Mesenchymal stem cell (in vitro differentiated cells and primary cell): ENCODE measurements at regions not wholly inside any gene's neighbourhood (a gene's known extent, or its start where the extent isn't known, plus 50 kb on each side); places are given as distances from the start of the nearest gene placed in this dataset.
"Not testable (repeated sequence)": the region's sequence is repeated elsewhere in the genome, so short reads cannot be mapped to it uniquely, and the experiment has no call there.

ENCODE experiments used
- DNase-seq: peaks from one replicate; pipeline ENCODE4 v3.0.0-alpha.2; 2013
- H2AFZ ChIP-seq: one replicate; pipeline ENCODE4 v1.6.1; 2013; ENCODE audit warnings: low read depth, mild to moderate bottlenecking, control low read depth, inconsistent platforms, low read length, moderate library complexity
- H2AK5ac ChIP-seq: 2 replicates; pipeline ENCODE4 v1.6.1; 2013; ENCODE audit warnings: low read length, moderate library complexity, mild to moderate bottlenecking, inconsistent platforms; ENCODE audit not compliant: severe bottlenecking
- H2BK120ac ChIP-seq: one replicate; pipeline ENCODE4 v1.6.1; 2013; ENCODE audit warnings: low read depth, mild to moderate bottlenecking, inconsistent platforms, low read length, moderate library complexity
- H2BK12ac ChIP-seq, 2 experiments: one replicate each; pipeline ENCODE4 v1.6.1; 2013; ENCODE audit warnings: inconsistent platforms in 2 of 2, low read length in 2 of 2, mild to moderate bottlenecking in 2 of 2, moderate library complexity in 2 of 2, control low read depth in 1 of 2
- H2BK15ac ChIP-seq: one replicate; pipeline ENCODE4 v1.6.1; 2013; ENCODE audit warnings: mild to moderate bottlenecking, low read depth, inconsistent platforms; ENCODE audit not compliant: poor library complexity, severe bottlenecking
- H2BK5ac ChIP-seq: 2 replicates; pipeline ENCODE4 v1.6.1; 2013; ENCODE audit warnings: low read depth, mild to moderate bottlenecking, low read length, control low read depth, inconsistent platforms; ENCODE audit not compliant: poor library complexity, severe bottlenecking
- H3K14ac ChIP-seq, 2 experiments: one replicate each; pipeline ENCODE4 v1.6.1; 2013; ENCODE audit warnings: inconsistent platforms in 2 of 2, low read length in 2 of 2, control low read depth in 1 of 2, mild to moderate bottlenecking in 1 of 2, moderate library complexity in 1 of 2
- H3K18ac ChIP-seq, 2 experiments: one replicate each; pipeline ENCODE4 v1.6.1; 2013; ENCODE audit warnings: inconsistent platforms in 2 of 2, low read length in 2 of 2, control low read depth in 1 of 2, low read depth in 1 of 2, mild to moderate bottlenecking in 1 of 2
- H3K23ac ChIP-seq, 2 experiments: one replicate each; pipeline ENCODE4 v1.6.1; 2013; ENCODE audit warnings: inconsistent platforms in 2 of 2, low read length in 2 of 2, mild to moderate bottlenecking in 2 of 2, moderate library complexity in 2 of 2, control low read depth in 1 of 2
- H3K27ac ChIP-seq: 2 replicates; pipeline ENCODE4 v1.5.1; 2013; ENCODE audit warnings: mild to moderate bottlenecking, moderate library complexity, low read length, control low read depth, inconsistent platforms; ENCODE audit not compliant: poor library complexity, severe bottlenecking
- H3K27me3 ChIP-seq, 2 experiments: 2 replicates each; pipeline versions ENCODE4 v1.6.1 to v1.7.0; 2013; ENCODE audit warnings: low read length in 2 of 2, mild to moderate bottlenecking in 2 of 2, moderate library complexity in 2 of 2, control low read depth in 1 of 2, inconsistent platforms in 1 of 2; ENCODE audit not compliant: control insufficient read depth in 1 of 2, insufficient read depth in 1 of 2
- H3K36me3 ChIP-seq, 2 experiments: 2 replicates each; pipeline versions ENCODE4 v1.6.1 to v1.7.0; 2013; ENCODE audit warnings: low read length in 2 of 2, control low read depth in 1 of 2, inconsistent platforms in 1 of 2, low read depth in 1 of 2, mild to moderate bottlenecking in 1 of 2; ENCODE audit not compliant: insufficient read depth in 2 of 2, control insufficient read depth in 1 of 2
- H3K4ac ChIP-seq, 2 experiments: one replicate each; pipeline ENCODE4 v1.6.1; 2013; ENCODE audit warnings: inconsistent platforms in 2 of 2, low read length in 2 of 2, mild to moderate bottlenecking in 2 of 2, moderate library complexity in 2 of 2, control low read depth in 1 of 2, low read depth in 1 of 2
- H3K4me1 ChIP-seq: 2 replicates; pipeline ENCODE4 v1.6.1; 2013; ENCODE audit warnings: low read depth, low read length, control low read depth; ENCODE audit not compliant: control insufficient read depth, insufficient read depth
- H3K4me2 ChIP-seq: 2 replicates; pipeline ENCODE4 v1.6.1; 2013; ENCODE audit warnings: low read length, mild to moderate bottlenecking, inconsistent platforms; ENCODE audit not compliant: poor library complexity, severe bottlenecking
- H3K4me3 ChIP-seq, 2 experiments: 2 replicates each; pipeline versions ENCODE4 v1.5.1 to v1.7.0; 2013; ENCODE audit warnings: low read length in 2 of 2, mild to moderate bottlenecking in 2 of 2, control low read depth in 1 of 2, low read depth in 1 of 2; ENCODE audit not compliant: insufficient read depth in 1 of 2
- H3K79me1 ChIP-seq: replicated peaks from 2 replicates; pipeline ENCODE4 v1.6.1; 2013; ENCODE audit warnings: mild to moderate bottlenecking, control low read depth, low read length, inconsistent platforms; ENCODE audit not compliant: poor library complexity, severe bottlenecking
- H3K9ac ChIP-seq: 2 replicates; pipeline ENCODE4 v1.7.0; 2013; ENCODE audit warnings: mild to moderate bottlenecking, low read length, moderate library complexity
- H3K9me3 ChIP-seq: 2 replicates; pipeline ENCODE4 v1.7.0; 2013; ENCODE audit warnings: mild to moderate bottlenecking, low read length; ENCODE audit not compliant: control insufficient read depth
- H4K8ac ChIP-seq: one replicate; pipeline ENCODE4 v1.6.1; 2013; ENCODE audit warnings: inconsistent platforms, mild to moderate bottlenecking, low read length, moderate library complexity
- H4K91ac ChIP-seq: one replicate; pipeline ENCODE4 v1.6.1; 2013; ENCODE audit warnings: mild to moderate bottlenecking, low read length, inconsistent platforms
- WGBS: methylation state at CpG from one replicate; pipeline ENCODE4 v1.1.7; 2013; ENCODE audit warnings: mixed read lengths; 5-methylcytosine and 5-hydroxymethylcytosine counted together

DNA sequence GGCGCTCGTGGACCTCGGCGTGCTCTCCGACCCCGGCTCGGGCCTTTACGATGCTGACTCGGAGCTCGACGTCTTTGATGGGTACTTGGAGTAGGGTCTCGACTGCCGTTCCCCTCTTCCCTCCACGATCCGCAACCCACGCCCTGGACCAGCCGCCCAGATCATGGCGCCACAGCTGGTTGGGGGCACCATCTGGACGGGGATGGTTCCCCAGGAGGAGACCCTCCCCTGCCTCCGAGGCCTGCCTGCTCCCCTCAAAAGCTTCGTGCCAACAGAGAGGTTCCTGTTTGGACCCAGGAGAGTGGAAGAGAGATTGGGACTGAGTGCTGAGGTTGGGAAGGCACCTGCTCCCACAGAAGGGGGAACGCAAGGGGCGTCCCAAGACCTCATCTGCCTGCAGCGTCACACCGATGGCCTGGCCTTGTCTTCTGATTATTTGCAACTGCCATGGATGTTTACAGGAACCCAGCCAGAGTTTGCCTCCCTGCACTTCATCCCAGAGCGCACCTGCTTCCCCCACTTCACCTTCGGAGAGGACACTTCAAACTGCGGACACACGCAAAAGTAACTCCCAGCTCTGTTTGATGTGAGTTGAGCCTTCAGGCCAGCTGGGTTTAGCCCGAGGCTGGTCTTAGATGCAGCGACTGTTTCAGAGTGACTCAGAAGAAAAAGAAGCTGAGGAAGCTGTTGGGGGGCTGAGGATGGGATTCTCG is 71.2 kb upstream of the NIPA1 start:
- not testable (repeated sequence) for H3K4me1 ChIP-seq, DNase-seq, H3K4me3 ChIP-seq, H3K79me1 ChIP-seq, H3K4ac ChIP-seq, H3K27ac ChIP-seq, H3K4me2 ChIP-seq, H2AFZ ChIP-seq, H2BK15ac ChIP-seq, H3K23ac ChIP-seq, H4K8ac ChIP-seq, H3K9me3 ChIP-seq, H2BK12ac ChIP-seq, H3K27me3 ChIP-seq, H2AK5ac ChIP-seq, H3K18ac ChIP-seq, H3K9ac ChIP-seq, H3K36me3 ChIP-seq, H4K91ac ChIP-seq, H2BK5ac ChIP-seq, H2BK120ac ChIP-seq, H3K14ac ChIP-seq
- 77% methylated on average over 14 of the region's 32 CpGs for WGBS

DNA sequence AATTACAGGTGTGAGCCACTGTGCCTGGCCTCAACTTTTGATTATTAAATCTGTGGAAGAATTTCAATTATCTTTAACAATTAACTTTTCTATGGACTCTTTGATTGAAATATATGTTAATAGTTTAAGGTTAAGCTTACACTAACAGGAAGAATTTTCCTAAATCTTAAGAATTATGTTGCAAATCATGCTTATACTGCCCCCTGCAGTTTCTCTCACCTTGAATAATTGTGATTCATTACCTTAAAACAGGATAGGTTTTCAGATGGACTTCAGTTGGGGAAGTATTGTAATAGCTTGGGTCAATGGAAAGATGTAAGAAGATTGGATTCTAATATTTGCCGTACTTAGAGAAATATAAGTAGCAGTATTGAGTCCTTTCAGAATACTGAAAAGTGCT is 66.5 kb upstream of the NIPA1 start:
- not testable (repeated sequence) for H2BK120ac ChIP-seq, H3K9ac ChIP-seq, H3K18ac ChIP-seq, H2AFZ ChIP-seq, H3K4me1 ChIP-seq, H3K14ac ChIP-seq, H3K23ac ChIP-seq, H3K79me1 ChIP-seq, H3K4me3 ChIP-seq, H3K27ac ChIP-seq, H4K91ac ChIP-seq, H2BK5ac ChIP-seq, H2BK12ac ChIP-seq, H3K9me3 ChIP-seq, H3K36me3 ChIP-seq, DNase-seq, H3K27me3 ChIP-seq, H2BK15ac ChIP-seq, H3K4ac ChIP-seq, H3K4me2 ChIP-seq, H2AK5ac ChIP-seq, H4K8ac ChIP-seq
- no CpG with 5 or more reads among the region's 1 CpG for WGBS

DNA sequence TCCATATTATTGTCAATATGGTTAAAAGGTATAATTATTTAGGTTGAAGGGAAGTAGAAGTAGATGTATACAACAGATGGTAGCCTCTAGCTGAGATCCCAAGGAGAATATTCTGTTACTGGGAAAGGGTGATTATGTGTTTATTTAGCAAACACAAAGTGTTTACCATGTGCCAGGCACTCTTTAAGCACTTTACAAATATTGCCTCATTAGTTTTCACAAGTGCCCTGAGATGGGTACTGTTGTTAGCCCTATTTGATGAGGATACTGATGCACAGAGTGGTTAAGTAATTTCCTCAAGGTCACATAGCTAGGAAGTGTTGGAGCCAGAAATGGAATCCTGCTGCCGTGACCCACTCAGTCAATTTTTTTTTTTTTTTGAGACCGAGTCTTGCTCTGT is 60.3 kb upstream of the NIPA1 start:
- not testable (repeated sequence) for H3K36me3 ChIP-seq, H3K14ac ChIP-seq, H4K8ac ChIP-seq, H3K4ac ChIP-seq, H3K9me3 ChIP-seq, H3K4me2 ChIP-seq, H2BK120ac ChIP-seq, H3K27me3 ChIP-seq, H3K79me1 ChIP-seq, H3K23ac ChIP-seq, H2BK15ac ChIP-seq, H2BK5ac ChIP-seq, H3K27ac ChIP-seq, DNase-seq, H4K91ac ChIP-seq, H2AFZ ChIP-seq, H3K4me3 ChIP-seq, H3K18ac ChIP-seq, H2BK12ac ChIP-seq, H3K4me1 ChIP-seq, H3K9ac ChIP-seq, H2AK5ac ChIP-seq
- WGBS, result no CpG with 5 or more reads among the region's 2 CpGs

DNA sequence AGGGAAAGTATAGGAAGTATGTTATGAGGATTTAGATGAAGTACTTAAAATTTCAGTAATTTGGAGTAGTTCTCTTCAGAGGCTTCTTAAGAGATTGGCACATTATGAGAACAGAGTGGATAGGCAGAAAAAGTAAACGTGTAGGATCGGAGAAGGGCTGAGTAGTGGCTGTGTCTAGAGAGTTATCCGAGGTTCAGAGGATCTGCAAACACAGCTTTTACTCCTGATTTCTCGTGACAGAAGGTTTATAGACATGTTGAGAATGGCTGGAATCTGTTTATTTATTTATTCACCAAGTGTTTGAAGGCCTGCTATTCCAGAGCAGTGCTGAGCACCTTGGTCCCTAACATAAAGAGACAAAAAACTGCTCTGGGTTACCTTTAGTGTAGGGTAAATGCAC is 51.4 kb upstream of the NIPA1 start:
- H3K18ac ChIP-seq, H3K23ac ChIP-seq, H2BK5ac ChIP-seq, H2AFZ ChIP-seq, H3K79me1 ChIP-seq, H3K9me3 ChIP-seq, H2AK5ac ChIP-seq, H3K9ac ChIP-seq, DNase-seq, H3K4ac ChIP-seq, H2BK120ac ChIP-seq, H3K27ac ChIP-seq, H3K4me1 ChIP-seq, H3K4me3 ChIP-seq, H2BK15ac ChIP-seq, H4K91ac ChIP-seq, H2BK12ac ChIP-seq, H3K27me3 ChIP-seq, H3K14ac ChIP-seq, H4K8ac ChIP-seq, H3K36me3 ChIP-seq, H3K4me2 ChIP-seq: not testable (repeated sequence)
- WGBS, result 47% methylated on average over 3 of the region's 4 CpGs
